PC-9 (cell line): ENCODE measurements at regions not wholly inside any gene's neighbourhood (a gene's known extent, or its start where the extent isn't known, plus 50 kb on each side); places are given as distances from the start of the nearest gene placed in this dataset.

Experiments
- BruUV-seq: library from RNA; stranded (reverse); fragments of 400-500 nt; replicated peaks from 2 replicates; lab custom pipeline; 2021; lab: Mats Ljungman, UMichigan
- CTCF ChIA-PET: fragments of 300-600 bp; sonication (Branson Sonifier 250); formaldehyde crosslinking; loops from one replicate; lab custom pipeline; 2022; ENCODE audit warnings: antibody characterized with exemption; lab: Charles Lee
- POLR2A ChIA-PET: fragments of 300-600 bp; sonication (Branson Sonifier 250); formaldehyde crosslinking; loops from one replicate; lab custom pipeline; 2022; ENCODE audit warnings: antibody characterized with exemption; ENCODE audit not compliant: unreplicated experiment; lab: Charles Lee
- DNase-seq, 2 experiments: peaks; one replicate each; pipeline versions ENCODE4 v3.0.0 to v3.0.0-alpha.2; 2015 to 2022; ENCODE audit warnings: mixed read lengths in 1 of 2
- H2AFZ ChIP-seq: fragments of 200-600 bp; sonication (generic); 2 replicates; pipeline ENCODE4 v1.8.1; 2017; ENCODE audit warnings: antibody characterized with exemption
- H3F3A ChIP-seq: fragments of 200-600 bp; sonication (generic); 2 replicates; pipeline ENCODE4 v1.8.1; 2017; ENCODE audit warnings: antibody characterized with exemption, mild to moderate bottlenecking, low read depth; ENCODE audit not compliant: insufficient read depth
- H3K27ac ChIP-seq: fragments of 200-600 bp; sonication (generic); 2 replicates; pipeline ENCODE4 v1.6.1; 2016; ENCODE audit warnings: mixed run types
- H3K27me3 ChIP-seq: fragments of 200-600 bp; sonication (generic); 2 replicates; pipeline ENCODE4 v1.6.1; 2016; ENCODE audit warnings: low read depth, mixed run types; ENCODE audit not compliant: insufficient read depth
- H3K36me3 ChIP-seq: fragments of 200-600 bp; sonication (generic); 2 replicates; pipeline ENCODE4 v1.6.1; 2016; ENCODE audit warnings: low read depth, mixed run types
- H3K4me1 ChIP-seq: fragments of 200-600 bp; sonication (generic); replicated peaks from 2 replicates; pipeline ENCODE4 v1.6.1; 2016; ENCODE audit warnings: mixed run types; ENCODE audit not compliant: insufficient read depth
- H3K4me2 ChIP-seq: fragments of 200-600 bp; sonication (generic); 2 replicates; pipeline ENCODE4 v1.6.1; 2017; ENCODE audit warnings: mixed run types
- H3K4me3 ChIP-seq: fragments of 200-600 bp; sonication (generic); 2 replicates; pipeline ENCODE4 v1.6.1; 2016; ENCODE audit warnings: mixed run types
- H3K79me2 ChIP-seq: fragments of 200-600 bp; sonication (generic); 2 replicates; pipeline ENCODE4 v1.6.1; 2017; ENCODE audit warnings: low read depth, mixed run types
- H3K9me2 ChIP-seq: fragments of 200-600 bp; sonication (generic); 2 replicates; pipeline ENCODE4 v1.8.1; 2017; ENCODE audit warnings: mild to moderate bottlenecking; ENCODE audit not compliant: insufficient read depth
- H3K9me3 ChIP-seq: fragments of 200-600 bp; sonication (generic); 2 replicates; pipeline ENCODE4 v1.8.1; 2016; ENCODE audit warnings: low read depth; ENCODE audit not compliant: insufficient read depth
- H4K20me1 ChIP-seq: fragments of 200-600 bp; sonication (generic); 2 replicates; pipeline ENCODE4 v1.8.1; 2017; ENCODE audit not compliant: insufficient read depth
- EZH2 ChIP-seq: fragments of 200-600 bp; sonication (generic); IDR thresholded peaks from 2 replicates; pipeline ENCODE4 v1.8.0; 2017; ENCODE audit warnings: antibody characterized with exemption, low read depth
- intact Hi-C: fragments of 100-400 bp; cut with micrococcal nuclease; formaldehyde crosslinking; loops from one replicate; pipeline ENCODE4 v1.10.0; 2022; ENCODE audit not compliant: unreplicated experiment
- TF ChIP-seq, protein P1 (sequence below): fragments of 200-600 bp; sonication (generic); conservative IDR thresholded peaks from 2 replicates; pipeline ENCODE4 v1.6.1; 2017; ENCODE audit warnings: mixed run types, antibody characterized with exemption, mild to moderate bottlenecking, moderate library complexity

DNA sequence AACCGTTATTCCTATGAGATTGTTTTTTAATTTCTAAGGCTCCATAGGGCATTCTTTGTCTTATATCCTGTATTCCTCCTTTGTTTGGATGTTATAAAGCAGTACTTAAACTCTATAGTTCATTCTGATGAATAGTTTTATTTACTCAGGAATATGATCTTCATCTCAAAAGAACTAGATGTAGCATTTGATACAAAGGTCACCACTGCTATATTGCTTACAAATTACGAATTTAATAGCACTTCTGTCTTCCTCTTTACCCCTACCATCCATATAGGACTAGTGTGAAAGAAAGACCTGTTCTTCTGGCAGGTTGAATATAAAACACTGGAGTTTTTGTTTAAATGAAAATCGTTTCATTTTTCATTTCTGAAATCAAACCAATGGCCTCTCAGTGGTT is 468.1 kb upstream of the CXADR start:
- CTCF ChIA-PET, result no interaction called here
- Histone ChIP-seq H3K9me3 (no peaks in the 10 kb centered on the region), H3K79me2 (no peaks in the 10 kb centered on the region), H3K27me3 (no peaks in the 10 kb centered on the region), H3K9me2 (no peaks in the 10 kb centered on the region), H3K36me3 (no peaks in the 10 kb centered on the region), H3F3A (no peaks in the 10 kb centered on the region), H3K4me3 (no peak overlapping the region), H2AFZ (no peak overlapping the region), H3K27ac (no peak overlapping the region), H3K4me1 (no peaks in the 10 kb centered on the region), H4K20me1 (no peaks in the 10 kb centered on the region), H3K4me2 (no peak overlapping the region)
- no peak for DNase-seq
- BruUV-seq, result no TSS peak
- POLR2A ChIA-PET, result no interaction called here
- TF ChIP-seq, protein P1, sequence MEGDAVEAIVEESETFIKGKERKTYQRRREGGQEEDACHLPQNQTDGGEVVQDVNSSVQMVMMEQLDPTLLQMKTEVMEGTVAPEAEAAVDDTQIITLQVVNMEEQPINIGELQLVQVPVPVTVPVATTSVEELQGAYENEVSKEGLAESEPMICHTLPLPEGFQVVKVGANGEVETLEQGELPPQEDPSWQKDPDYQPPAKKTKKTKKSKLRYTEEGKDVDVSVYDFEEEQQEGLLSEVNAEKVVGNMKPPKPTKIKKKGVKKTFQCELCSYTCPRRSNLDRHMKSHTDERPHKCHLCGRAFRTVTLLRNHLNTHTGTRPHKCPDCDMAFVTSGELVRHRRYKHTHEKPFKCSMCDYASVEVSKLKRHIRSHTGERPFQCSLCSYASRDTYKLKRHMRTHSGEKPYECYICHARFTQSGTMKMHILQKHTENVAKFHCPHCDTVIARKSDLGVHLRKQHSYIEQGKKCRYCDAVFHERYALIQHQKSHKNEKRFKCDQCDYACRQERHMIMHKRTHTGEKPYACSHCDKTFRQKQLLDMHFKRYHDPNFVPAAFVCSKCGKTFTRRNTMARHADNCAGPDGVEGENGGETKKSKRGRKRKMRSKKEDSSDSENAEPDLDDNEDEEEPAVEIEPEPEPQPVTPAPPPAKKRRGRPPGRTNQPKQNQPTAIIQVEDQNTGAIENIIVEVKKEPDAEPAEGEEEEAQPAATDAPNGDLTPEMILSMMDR, result no peak
- no peak for TF ChIP-seq EZH2
- intact Hi-C loops, result loop anchor here (10.0 kb wide), 2 partner anchors 460 to 590 kb away; no protein-coding TSS in a partner anchor

DNA sequence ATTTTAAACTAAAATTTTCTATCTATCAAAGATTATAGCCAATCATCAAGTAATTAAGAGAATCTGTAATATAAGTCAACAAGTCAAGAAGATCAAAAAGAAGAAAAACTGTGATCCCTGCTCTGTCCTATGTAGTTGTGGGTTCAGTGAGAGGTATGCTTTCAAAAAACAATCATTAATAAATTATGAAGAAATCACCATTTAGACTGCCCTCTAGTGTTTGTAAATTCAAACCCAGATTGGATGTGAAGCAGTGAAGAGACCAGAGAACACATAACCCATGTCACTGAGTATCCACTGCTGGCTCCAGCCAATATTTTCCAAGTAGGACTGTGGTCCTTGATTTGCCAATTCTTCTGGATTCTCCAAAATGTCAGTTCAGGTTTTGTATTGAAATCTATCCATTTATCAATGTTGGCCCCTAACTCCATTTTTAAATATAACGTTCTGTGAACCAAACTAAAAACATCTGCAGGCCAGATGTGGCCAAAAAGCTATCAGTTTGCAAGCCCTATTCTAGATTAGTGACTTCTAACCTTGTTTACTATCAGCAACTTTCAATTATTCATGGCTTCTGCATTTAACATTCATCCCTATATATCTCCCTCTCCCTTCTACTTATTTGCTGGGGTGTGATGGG is 467.5 kb upstream of the CXADR start:
- no peaks in the 10 kb centered on the region for H3K9me3 ChIP-seq
- POLR2A ChIA-PET, result no interaction called here
- no peak overlapping the region for H3K4me2 ChIP-seq
- TF ChIP-seq EZH2, result no peak
- TF ChIP-seq, protein P1, result peak; percentile 65; the same call in 1 of the 2 replicates
- no TSS peak for BruUV-seq
- no peak overlapping the region for H3K27ac ChIP-seq
- no peak overlapping the region for H3K4me3 ChIP-seq
- no peaks in the 10 kb centered on the region for H3K4me1 ChIP-seq
- intact Hi-C loops, result loop anchor here (10.0 kb wide), 2 partner anchors 461 to 591 kb away; no protein-coding TSS in a partner anchor
- no peak for DNase-seq
- no peaks in the 10 kb centered on the region for H3F3A ChIP-seq
- no peaks in the 10 kb centered on the region for H4K20me1 ChIP-seq
- H3K79me2 ChIP-seq, result no peaks in the 10 kb centered on the region
- no peak overlapping the region for H2AFZ ChIP-seq
- no peaks in the 10 kb centered on the region for H3K27me3 ChIP-seq
- H3K36me3 ChIP-seq, result no peaks in the 10 kb centered on the region
- CTCF ChIA-PET, result no interaction called here
- H3K9me2 ChIP-seq, result no peaks in the 10 kb centered on the region

DNA sequence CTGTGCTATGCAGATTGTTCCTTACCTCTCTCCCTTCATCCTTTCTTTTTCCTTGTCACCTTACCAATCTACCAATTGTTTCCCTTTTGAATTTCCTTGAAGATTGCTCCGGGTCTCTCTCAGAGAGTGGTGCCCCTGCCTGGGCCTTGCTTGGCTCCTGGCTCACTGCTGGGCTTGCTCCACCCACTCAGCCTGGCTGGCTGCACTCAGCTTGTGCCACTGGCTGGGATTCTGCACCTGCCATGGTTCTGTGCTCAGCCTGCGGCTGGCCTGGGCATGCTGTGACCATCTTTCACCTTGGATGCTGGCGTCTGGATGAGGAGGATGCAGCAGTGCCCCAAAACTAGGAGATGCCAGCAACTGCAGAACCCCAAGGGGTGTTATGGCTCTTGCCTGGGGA is 463.9 kb upstream of the CXADR start:
- Histone ChIP-seq H3K4me3 (no peak overlapping the region), H3F3A (no peaks in the 10 kb centered on the region), H3K79me2 (no peaks in the 10 kb centered on the region), H4K20me1 (no peaks in the 10 kb centered on the region), H3K9me3 (no peaks in the 10 kb centered on the region), H3K27ac (no peak overlapping the region), H3K4me2 (no peak overlapping the region), H2AFZ (no peak overlapping the region), H3K4me1 (no peaks in the 10 kb centered on the region), H3K9me2 (no peaks in the 10 kb centered on the region), H3K27me3 (no peaks in the 10 kb centered on the region), H3K36me3 (no peaks in the 10 kb centered on the region)
- no TSS peak for BruUV-seq
- POLR2A ChIA-PET, result no interaction called here
- TF ChIP-seq EZH2, result no peak
- TF ChIP-seq, protein P1, result no peak
- CTCF ChIA-PET, result no interaction called here
- intact Hi-C loops, result loop anchor here (10.0 kb wide), 2 partner anchors 464 to 594 kb away; no protein-coding TSS in a partner anchor
- DNase-seq, result no peak
